ENCODE measurements at regions not wholly inside any gene's neighbourhood (a gene's known extent, or its start where the extent isn't known, plus 50 kb on each side); places are given as distances from the start of the nearest gene placed in this dataset.

DNA sequence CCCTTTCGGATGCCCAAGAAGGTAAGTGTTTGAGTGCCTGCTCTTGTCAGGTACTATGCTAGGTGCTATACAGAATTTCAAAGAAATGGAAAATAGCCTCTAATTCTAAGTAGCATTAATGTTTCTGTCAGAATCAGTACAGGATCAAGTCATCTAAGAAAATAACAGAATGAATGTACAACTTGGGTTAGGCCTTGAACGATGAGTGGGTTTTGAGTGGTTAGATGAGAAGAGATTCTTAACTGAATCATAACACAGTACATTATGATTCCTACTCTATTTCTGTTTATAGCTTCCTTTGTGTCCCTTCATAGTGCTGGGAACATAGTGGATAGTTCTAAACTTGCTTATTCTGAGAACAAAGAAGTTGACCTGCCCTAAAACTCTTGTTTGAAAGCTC, 253.9 kb downstream of the GLUD2 start:
- TF ChIP-seq, protein P1, sequence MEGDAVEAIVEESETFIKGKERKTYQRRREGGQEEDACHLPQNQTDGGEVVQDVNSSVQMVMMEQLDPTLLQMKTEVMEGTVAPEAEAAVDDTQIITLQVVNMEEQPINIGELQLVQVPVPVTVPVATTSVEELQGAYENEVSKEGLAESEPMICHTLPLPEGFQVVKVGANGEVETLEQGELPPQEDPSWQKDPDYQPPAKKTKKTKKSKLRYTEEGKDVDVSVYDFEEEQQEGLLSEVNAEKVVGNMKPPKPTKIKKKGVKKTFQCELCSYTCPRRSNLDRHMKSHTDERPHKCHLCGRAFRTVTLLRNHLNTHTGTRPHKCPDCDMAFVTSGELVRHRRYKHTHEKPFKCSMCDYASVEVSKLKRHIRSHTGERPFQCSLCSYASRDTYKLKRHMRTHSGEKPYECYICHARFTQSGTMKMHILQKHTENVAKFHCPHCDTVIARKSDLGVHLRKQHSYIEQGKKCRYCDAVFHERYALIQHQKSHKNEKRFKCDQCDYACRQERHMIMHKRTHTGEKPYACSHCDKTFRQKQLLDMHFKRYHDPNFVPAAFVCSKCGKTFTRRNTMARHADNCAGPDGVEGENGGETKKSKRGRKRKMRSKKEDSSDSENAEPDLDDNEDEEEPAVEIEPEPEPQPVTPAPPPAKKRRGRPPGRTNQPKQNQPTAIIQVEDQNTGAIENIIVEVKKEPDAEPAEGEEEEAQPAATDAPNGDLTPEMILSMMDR (IDR thresholded peaks at IDR 0.05; ENCODE audit: unreplicated experiment) = no peak
- Mint-ChIP-seq H3K9me3 (ENCODE audit: unreplicated experiment) (peaks cover 7% of the 10 kb centered on the region), H3K27ac (ENCODE audit: low read depth, unreplicated experiment) (no peak overlapping the region), H3K4me1 (ENCODE audit: insufficient read depth, unreplicated experiment) (no peaks in the 10 kb centered on the region), H3K36me3 (ENCODE audit: insufficient read depth, unreplicated experiment) (no peaks in the 10 kb centered on the region), H3K27me3 (ENCODE audit: insufficient read depth, unreplicated experiment) (no peaks in the 10 kb centered on the region), H3K4me3 (ENCODE audit: unreplicated experiment) (no peak overlapping the region)
- no TSS peak for BruUV-seq (replicated peaks)
- intact Hi-C loops (cut with micrococcal nuclease) = no loop called here
- POLR2A ChIA-PET = no interaction called here
- CTCF ChIA-PET = no interaction called here
- no peak for DNase-seq (ENCODE audit: unreplicated experiment)

DNA sequence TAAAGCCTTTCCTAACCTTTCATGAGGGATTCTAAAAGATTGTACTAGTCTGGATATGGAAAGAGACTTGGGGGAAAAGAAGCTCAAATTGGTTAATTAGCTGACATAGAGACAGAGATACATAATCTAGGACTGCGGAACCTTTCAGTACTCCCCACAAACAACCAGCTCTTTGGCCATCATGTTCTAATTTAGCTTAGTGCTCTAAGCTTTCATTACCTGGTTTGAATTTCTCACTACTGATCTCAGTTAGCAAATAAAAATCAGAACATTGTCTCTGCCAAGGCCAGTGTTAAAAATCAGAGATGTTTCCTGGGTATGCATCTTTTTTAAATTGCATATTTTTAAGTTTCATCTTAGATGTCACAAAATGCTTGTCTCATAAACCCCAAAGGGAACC, 254.4 kb downstream of the GLUD2 start:
- TF ChIP-seq, protein P1 (IDR thresholded peaks at IDR 0.05; ENCODE audit: unreplicated experiment) = no peak
- no peak overlapping the region for H3K4me3 Mint-ChIP-seq (ENCODE audit: unreplicated experiment)
- no peaks in the 10 kb centered on the region for H3K27me3 Mint-ChIP-seq (ENCODE audit: insufficient read depth, unreplicated experiment)
- no peaks in the 10 kb centered on the region for H3K4me1 Mint-ChIP-seq (ENCODE audit: insufficient read depth, unreplicated experiment)
- peaks cover 7% of the 10 kb centered on the region for H3K9me3 Mint-ChIP-seq (ENCODE audit: unreplicated experiment)
- BruUV-seq (replicated peaks) = no TSS peak
- intact Hi-C loops (cut with micrococcal nuclease) = no loop called here
- ChIA-PET POLR2A (no interaction called here), CTCF (no interaction called here)
- DNase-seq (ENCODE audit: unreplicated experiment) = no peak
- no peaks in the 10 kb centered on the region for H3K36me3 Mint-ChIP-seq (ENCODE audit: insufficient read depth, unreplicated experiment)
- H3K27ac Mint-ChIP-seq (ENCODE audit: low read depth, unreplicated experiment) = no peak overlapping the region

DNA sequence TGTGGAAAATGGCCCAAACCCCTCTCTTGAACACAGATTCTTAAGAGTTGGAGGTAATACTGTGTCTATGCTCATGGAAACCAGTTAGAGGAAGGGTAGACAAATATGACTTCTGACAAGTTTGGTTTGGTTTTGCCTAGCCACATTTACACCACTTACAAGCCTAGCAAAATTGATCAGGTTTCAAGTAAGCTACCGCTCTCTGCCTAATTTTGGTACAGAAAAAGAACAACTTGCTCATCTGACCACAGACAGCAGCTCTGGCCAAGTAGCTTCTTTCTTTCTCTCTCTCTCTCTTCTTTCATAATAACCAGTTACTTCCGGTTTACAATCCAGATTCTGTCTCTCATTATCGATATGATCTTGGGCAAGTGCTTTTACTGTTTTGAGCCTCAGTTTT, 260.0 kb downstream of the GLUD2 start:
- peak; percentile 0 for DNase-seq (ENCODE audit: unreplicated experiment)
- Mint-ChIP-seq H3K36me3 (ENCODE audit: insufficient read depth, unreplicated experiment) (no peaks in the 10 kb centered on the region), H3K27me3 (ENCODE audit: insufficient read depth, unreplicated experiment) (no peaks in the 10 kb centered on the region), H3K27ac (ENCODE audit: low read depth, unreplicated experiment) (no peak overlapping the region), H3K4me3 (ENCODE audit: unreplicated experiment) (no peak overlapping the region), H3K9me3 (ENCODE audit: unreplicated experiment) (peaks cover 7% of the 10 kb centered on the region), H3K4me1 (ENCODE audit: insufficient read depth, unreplicated experiment) (no peaks in the 10 kb centered on the region)
- BruUV-seq (replicated peaks) = no TSS peak
- TF ChIP-seq, protein P1 (IDR thresholded peaks at IDR 0.05; ENCODE audit: unreplicated experiment) = no peak
- ChIA-PET POLR2A (interaction anchor here (0.6 kb wide), 1 partner anchor 96 kb away, joined by 3 read pairs; no protein-coding TSS in a partner anchor), CTCF (interaction anchor here (0.6 to 2.4 kb wide), 3 partner anchors 14 to 544 kb away, joined by 4 to 13 read pairs (median 6); no protein-coding TSS in a partner anchor)
- intact Hi-C loops (cut with micrococcal nuclease) = no loop called here

DNA sequence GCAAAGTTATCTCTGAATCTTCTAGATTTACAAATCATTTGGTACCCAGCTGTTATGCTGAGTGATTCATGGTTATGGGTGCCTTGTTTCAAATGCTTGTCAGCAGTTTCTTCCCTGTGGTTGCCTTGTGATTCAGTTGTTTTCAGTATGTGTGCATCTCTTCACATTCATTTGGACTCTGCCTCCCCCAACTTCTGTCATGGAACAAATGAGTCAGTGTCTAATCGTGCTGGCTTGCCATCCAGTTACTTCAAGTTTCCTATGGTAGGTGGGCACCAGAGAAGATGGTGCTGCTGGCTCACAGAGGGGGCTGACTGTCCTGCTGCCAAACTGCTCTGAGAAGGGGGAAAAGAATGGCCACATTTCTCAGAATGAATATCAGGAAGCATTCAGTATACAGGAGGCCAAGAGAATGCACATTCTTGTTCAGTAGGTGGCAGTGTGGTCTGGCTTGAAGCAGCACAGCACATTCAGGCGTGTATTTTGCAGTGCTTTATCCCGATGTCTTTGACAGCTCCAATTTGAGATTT, 260.9 kb downstream of the GLUD2 start:
- intact Hi-C loops (cut with micrococcal nuclease) = no loop called here
- TF ChIP-seq, protein P1 (IDR thresholded peaks at IDR 0.05; ENCODE audit: unreplicated experiment) = peak; percentile 38
- Mint-ChIP-seq H3K27ac (ENCODE audit: low read depth, unreplicated experiment) (no peak overlapping the region), H3K4me1 (ENCODE audit: insufficient read depth, unreplicated experiment) (no peaks in the 10 kb centered on the region), H3K27me3 (ENCODE audit: insufficient read depth, unreplicated experiment) (no peaks in the 10 kb centered on the region), H3K36me3 (ENCODE audit: insufficient read depth, unreplicated experiment) (no peaks in the 10 kb centered on the region), H3K9me3 (ENCODE audit: unreplicated experiment) (peaks cover 7% of the 10 kb centered on the region), H3K4me3 (ENCODE audit: unreplicated experiment) (no peak overlapping the region)
- DNase-seq (ENCODE audit: unreplicated experiment) = peak; percentile 50
- BruUV-seq (replicated peaks) = no TSS peak
- ChIA-PET POLR2A (interaction anchor here (0.6 to 0.8 kb wide), 2 partner anchors 17 to 83 kb away, joined by 3 to 4 read pairs; no protein-coding TSS in a partner anchor), CTCF (interaction anchor here (0.6 to 2.4 kb wide), 13 partner anchors 9 to 1559 kb away, joined by 3 to 13 read pairs (median 3); no protein-coding TSS in a partner anchor)
